Loucy (cell line): ENCODE measurements at regions not wholly inside any gene's neighbourhood (a gene's known extent, or its start where the extent isn't known, plus 50 kb on each side); places are given as distances from the start of the nearest gene placed in this dataset.

Source experiments
- CTCF ChIP-seq: fragments of 200-600 bp; sonication (generic); conservative IDR thresholded peaks from 2 replicates; pipeline ENCODE4 v1.5.1; 2014; ENCODE audit warnings: mild to moderate bottlenecking, antibody characterized with exemption, low read length
- EZH2phosphoT487 ChIP-seq: fragments of 200-600 bp; IDR thresholded peaks from 2 replicates; pipeline ENCODE4 v1.6.1; 2018; ENCODE audit warnings: antibody characterized with exemption, mild to moderate bottlenecking, moderate library complexity, borderline replicate concordance

- TF ChIP-seq CTCF: no peak
- no peak for TF ChIP-seq EZH2phosphoT487
These were observed 400.8 kb upstream of the PROK2 start for GRCh38 chr3:72185549-72186399.
